RPMI8226 (cell line): ENCODE measurements at regions not wholly inside any gene's neighbourhood (a gene's known extent, or its start where the extent isn't known, plus 50 kb on each side); places are given as distances from the start of the nearest gene placed in this dataset.

Experiments
- DNase-seq: peaks from one replicate; pipeline ENCODE4 v3.0.0-alpha.2; 2015

GRCh38 chr3:177726807-177727206 lies 529.5 kb upstream of the TBL1XR1 start:
- DNase-seq, result no peak

GRCh38 chr3:177729956-177730681 lies 532.8 kb upstream of the TBL1XR1 start:
- no peak for DNase-seq

GRCh38 chr3:177730814-177731213 lies 533.5 kb upstream of the TBL1XR1 start:
- DNase-seq, result no peak

- DNase-seq, result no peak
Measured at GRCh38 chr3:177731644-177732268, 534.5 kb upstream of the TBL1XR1 start.

GRCh38 chr3:177733233-177733632 lies 536.0 kb upstream of the TBL1XR1 start:
- DNase-seq, result no peak

GRCh38 chr3:177733936-177734335 lies 536.7 kb upstream of the TBL1XR1 start:
- DNase-seq, result no peak

- no peak for DNase-seq
Measured at GRCh38 chr3:177735431-177735830, 538.1 kb upstream of the TBL1XR1 start.

GRCh38 chr3:177739461-177739860 lies 542.2 kb upstream of the TBL1XR1 start:
- no peak for DNase-seq

GRCh38 chr3:177740254-177740653 lies 543.0 kb upstream of the TBL1XR1 start:
- DNase-seq, result no peak

GRCh38 chr3:177742273-177742672 lies 545.0 kb upstream of the TBL1XR1 start:
- no peak for DNase-seq

- no peak for DNase-seq
Measured at GRCh38 chr3:177743173-177743890, 546.0 kb upstream of the TBL1XR1 start.

- DNase-seq, result no peak
Measured at GRCh38 chr3:177744873-177745606, 547.8 kb upstream of the TBL1XR1 start.

- no peak for DNase-seq
Measured at GRCh38 chr3:177745607-177746005, 548.3 kb upstream of the TBL1XR1 start.

GRCh38 chr3:177746337-177746933 lies 549.2 kb upstream of the TBL1XR1 start:
- no peak for DNase-seq

GRCh38 chr3:177749836-177750235 lies 552.6 kb upstream of the TBL1XR1 start:
- DNase-seq, result no peak

GRCh38 chr3:177750436-177750835 lies 553.2 kb upstream of the TBL1XR1 start:
- DNase-seq, result no peak

- peak; percentile 30 for DNase-seq
Measured at GRCh38 chr3:177751770-177752169, 554.5 kb upstream of the TBL1XR1 start.

- no peak for DNase-seq
Measured at GRCh38 chr3:177752831-177753230, 555.5 kb upstream of the TBL1XR1 start.

GRCh38 chr3:177753451-177754155 lies 556.3 kb upstream of the TBL1XR1 start:
- no peak for DNase-seq

- DNase-seq, result no peak
Measured at GRCh38 chr3:177754508-177754921, 557.2 kb upstream of the TBL1XR1 start.

- no peak for DNase-seq
Measured at GRCh38 chr3:177758126-177758525, 560.8 kb upstream of the TBL1XR1 start.

- no peak for DNase-seq
Measured at GRCh38 chr3:177760803-177761202, 563.5 kb upstream of the TBL1XR1 start.
